Stimulated activated naive CD4-positive, alpha-beta T cell (primary cell): ENCODE measurements at regions not wholly inside any gene's neighbourhood (a gene's known extent, or its start where the extent isn't known, plus 50 kb on each side); places are given as distances from the start of the nearest gene placed in this dataset.

ENCODE experiments used
- DNase-seq, 6 experiments: peaks; one replicate each; lab custom pipeline; 2025; lab: John Stamatoyannopoulos, UW

- no peak for DNase-seq
These were observed 154.7 kb upstream of the ZNF536 start for GRCh38 chr19:30217461-30217860.

DNA sequence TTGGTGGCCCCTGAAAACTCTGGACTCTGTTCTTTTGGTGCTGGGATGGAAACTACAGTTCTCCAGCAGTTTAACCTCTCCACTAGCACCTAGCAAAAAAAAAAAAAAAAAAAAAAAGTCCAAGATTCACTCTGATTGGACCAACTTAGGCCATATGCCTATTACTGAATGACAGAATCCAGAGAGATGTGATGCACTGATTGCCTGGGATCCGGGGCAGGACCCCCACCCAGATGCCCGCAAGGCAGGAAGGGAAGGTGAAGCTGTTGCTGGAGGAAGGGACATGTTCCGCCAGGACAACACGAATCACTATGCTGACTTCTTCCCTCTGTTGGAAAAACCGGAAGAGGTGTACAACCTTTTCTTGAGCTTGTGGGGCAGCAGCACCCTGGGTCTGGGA, 152.5 kb upstream of the ZNF536 start:
- no peak for DNase-seq

DNA sequence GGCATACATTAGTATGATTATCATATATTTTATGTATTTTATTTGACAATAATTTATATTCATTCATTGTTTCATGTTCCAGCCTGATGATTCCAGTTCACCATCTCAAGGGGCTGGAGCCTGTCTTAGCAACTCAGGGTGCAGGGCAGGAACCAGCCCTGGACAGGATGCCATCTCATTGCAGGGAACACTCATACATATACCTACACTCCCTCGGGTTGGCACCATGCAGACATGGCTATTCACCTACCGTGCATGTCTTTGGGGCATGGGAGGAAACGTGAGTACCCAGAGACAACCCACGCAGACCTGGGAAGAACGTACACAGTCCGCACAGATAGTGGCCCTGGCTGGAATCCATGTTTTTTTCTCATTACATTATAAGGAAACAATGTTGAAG, 151.0 kb upstream of the ZNF536 start:
- DNase-seq: no peak

DNA sequence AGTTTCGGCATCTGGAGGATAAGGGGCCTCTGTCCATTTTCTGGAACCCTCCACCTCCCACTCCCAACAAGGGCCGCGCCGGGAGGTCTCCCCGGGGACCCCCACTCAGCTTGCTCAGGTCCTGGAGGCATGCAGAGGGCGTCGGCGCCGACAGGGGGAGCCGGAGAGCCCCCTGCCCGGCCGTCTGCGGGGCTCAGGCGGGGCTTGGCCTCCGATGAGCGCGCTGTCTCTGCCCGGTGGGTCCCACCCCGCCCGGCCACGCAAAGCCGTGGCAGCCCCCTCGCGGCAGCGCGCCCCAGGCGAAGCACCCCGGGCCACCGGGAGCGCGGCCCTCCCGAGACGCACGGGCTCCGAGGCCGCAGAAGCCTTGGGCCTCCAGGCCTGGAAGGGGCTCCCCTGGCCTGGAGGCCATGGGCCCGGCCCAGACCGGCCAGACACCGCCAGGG, 149.7 kb upstream of the ZNF536 start:
- no peak for DNase-seq

- no peak for DNase-seq
These were observed 149.0 kb upstream of the ZNF536 start for GRCh38 chr19:30222992-30223865.

DNA sequence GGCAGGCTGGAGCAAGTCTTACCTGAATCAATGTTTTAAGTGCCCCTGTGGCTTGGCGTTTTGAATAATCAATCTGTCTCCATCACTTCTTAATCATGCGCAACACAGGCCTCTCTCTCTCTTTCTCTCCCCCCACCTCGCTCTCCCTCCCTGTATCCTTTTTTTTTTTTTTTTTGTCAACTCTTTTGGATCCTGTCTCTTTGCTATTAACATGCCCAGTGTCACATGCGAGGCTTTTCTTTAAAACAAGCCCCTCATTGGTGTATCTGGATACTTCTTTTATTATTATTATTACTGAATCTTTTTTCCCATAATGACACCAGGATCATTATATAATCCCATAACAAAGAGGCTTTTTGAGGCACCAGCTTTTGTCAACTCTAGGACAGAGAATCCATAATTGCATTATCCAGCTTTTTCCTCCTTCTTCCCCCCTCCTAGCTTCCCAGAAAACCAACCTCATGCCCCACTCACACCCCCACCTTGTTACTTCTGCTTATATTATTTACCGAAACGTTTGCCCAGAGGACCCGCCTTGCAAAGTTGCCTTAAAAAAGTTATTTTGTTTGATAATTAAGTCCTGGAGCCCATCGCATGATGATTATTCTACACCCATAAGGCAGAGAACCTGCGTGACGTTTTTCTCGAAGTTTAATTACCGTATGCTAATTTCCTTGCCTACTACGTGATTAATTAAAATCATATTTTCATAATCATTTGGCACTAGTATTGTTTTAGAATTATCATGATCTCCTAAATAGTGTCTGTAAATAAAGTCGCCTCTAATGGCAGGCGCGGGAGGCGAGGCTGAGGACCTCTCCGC, 148.1 kb upstream of the ZNF536 start:
- DNase-seq: no peak

DNA sequence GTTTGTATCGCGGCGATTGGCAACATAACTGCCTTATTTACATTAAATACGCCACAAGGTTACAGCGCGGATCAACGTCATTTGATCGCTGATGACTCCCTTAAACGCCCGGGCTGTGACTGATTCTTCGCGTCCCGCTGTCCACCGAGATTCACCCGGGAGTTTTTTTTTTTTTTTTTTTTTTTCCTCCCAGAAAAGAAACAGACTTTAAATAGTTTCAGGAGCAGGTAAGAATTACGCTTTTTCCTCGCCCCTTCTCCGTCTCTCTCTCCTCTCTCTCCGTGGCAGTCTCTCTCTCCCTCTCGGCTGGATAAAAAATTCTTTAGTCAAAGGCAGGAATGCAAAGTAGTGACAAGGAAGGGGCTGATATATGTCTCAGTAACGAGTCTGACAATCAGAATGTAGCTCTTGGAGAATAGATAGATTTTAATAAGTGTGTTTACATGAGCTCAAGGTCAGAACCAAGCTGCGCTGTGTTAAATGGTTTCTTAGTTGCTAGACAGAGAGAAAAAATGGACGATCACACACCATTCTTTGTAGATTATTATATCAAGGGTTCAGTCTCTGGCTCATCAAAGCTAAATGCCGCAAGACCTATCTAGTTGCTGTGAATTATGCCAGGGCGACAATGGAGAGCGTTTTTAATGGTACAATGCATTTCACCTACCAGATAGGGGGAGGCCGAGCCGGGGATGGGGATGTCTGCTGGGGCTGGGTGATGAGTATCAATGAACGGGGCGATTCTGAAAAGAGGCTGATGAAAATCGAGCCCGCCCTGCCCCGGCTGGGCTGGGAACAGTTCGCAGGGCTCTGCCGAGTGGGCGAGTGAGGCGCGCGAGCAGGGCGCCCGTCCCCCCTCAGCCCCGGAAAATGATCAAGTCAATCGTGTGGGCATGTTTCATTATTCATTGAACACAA, 147.2 kb upstream of the ZNF536 start:
- no peak for DNase-seq

- DNase-seq: no peak
These were observed 146.3 kb upstream of the ZNF536 start for GRCh38 chr19:30225676-30226463.

GRCh38 chr19:30226464-30227011, 145.6 kb upstream of the ZNF536 start:
- no peak for DNase-seq

- no peak for DNase-seq
These were observed 145.1 kb upstream of the ZNF536 start for GRCh38 chr19:30227012-30227621.

DNA sequence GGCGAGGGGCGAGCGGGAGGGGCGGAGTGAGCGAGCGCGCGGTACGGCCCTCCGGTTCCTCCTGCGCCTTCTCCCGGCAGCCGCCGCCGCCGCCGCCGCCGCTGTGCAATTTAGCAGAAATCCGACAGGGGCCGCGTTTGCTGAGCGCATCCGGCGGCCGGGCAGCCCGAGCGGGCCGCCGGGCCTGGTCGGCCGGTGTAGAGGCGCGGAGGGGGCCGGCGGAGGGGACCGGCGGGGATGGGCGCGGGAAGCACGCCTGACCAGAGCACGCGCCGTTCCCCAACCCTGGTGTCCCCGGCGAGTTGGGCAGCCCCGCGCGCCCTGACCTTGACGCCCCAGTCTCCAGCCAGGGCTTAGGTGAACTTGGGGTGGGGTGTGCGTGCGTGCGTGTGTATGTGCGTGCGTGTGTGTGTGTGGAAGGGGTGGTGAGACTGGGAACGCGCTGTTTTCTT, 144.5 kb upstream of the ZNF536 start:
- DNase-seq: no peak

GRCh38 chr19:30228113-30228834, 143.9 kb upstream of the ZNF536 start:
- no peak for DNase-seq

GRCh38 chr19:30228835-30229524, 143.2 kb upstream of the ZNF536 start:
- DNase-seq: no peak

DNA sequence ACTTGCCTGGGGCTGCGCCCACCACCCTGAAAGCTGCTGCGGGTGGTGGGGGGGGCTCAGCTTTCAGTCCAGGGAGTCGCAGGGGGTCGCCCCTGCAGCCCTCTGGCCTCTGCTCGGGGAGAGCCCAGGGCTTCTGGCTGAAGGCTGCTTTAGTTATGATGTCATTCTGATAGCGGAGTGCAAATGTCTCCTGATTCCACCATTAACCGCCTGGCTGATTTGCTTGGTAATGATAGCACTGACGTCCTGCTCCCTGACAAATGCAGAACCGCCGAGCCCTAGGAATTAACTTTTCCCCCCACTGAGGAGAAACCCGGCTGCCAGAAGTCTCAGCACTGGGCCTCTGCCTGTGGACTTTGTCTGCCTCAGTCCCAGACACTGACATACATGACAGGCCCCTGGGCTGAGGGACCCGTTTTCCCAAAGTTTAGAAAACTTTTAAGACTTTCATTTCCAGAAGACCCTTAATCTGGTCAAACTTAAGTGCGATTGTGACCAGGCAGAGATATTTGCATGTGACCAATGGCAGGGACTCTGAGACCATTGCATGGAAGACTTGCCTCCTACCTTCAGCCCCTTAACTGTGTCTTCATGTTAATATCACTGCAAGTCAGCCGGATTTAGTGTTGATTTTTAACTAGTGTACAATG, 142.5 kb upstream of the ZNF536 start:
- DNase-seq: no peak

- DNase-seq: no peak
These were observed 140.5 kb upstream of the ZNF536 start for GRCh38 chr19:30231408-30232318.

DNA sequence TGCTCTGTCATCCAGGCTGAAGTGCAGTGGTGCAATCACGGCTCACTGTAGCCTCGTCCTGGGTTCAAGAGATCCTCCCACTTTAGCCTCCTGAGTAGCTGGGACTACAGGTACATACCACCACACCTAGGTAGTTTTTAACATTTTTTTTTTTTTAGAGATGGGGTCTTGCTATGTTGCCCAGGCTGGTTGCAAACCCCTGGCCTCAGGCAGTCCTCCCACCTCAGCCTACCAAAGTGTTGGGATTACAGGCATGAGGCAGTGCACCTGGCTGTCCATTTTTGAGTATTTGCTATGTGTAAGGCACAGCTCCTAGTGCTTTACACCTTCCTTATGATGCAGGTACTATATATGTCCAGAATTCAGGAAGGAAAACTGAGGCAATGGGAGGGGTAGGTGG, 138.8 kb upstream of the ZNF536 start:
- no peak for DNase-seq

DNA sequence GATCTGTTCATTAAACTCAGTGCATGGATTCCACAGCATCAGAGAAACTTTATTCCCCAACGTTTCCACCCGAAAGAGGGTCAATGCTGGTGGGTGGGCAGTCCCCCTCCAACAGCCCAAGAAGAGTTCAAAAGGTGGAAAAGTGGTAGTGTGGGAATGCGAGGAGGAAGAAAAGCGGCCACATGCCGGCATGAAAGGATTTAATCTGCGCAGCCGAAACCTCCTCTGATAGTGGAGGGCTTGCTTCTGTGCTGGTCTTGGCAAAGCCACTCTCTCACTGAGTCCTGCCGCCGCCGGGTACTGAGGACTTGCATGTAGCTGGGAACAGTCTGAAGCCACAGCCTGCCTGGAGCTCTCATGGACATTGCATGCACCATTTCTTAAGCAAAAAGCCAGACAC, 136.2 kb upstream of the ZNF536 start:
- DNase-seq: no peak
